HG02981 (cell line): ENCODE measurements at regions not wholly inside any gene's neighbourhood (a gene's known extent, or its start where the extent isn't known, plus 50 kb on each side); places are given as distances from the start of the nearest gene placed in this dataset.

Source experiments
- ATAC-seq: cut with Tn5 transposase; IDR thresholded peaks from one replicate; pipeline ENCODE4 v1.9.1; 2021; ENCODE audit warnings: mild to moderate bottlenecking, moderate library complexity; ENCODE audit not compliant: unreplicated experiment

DNA sequence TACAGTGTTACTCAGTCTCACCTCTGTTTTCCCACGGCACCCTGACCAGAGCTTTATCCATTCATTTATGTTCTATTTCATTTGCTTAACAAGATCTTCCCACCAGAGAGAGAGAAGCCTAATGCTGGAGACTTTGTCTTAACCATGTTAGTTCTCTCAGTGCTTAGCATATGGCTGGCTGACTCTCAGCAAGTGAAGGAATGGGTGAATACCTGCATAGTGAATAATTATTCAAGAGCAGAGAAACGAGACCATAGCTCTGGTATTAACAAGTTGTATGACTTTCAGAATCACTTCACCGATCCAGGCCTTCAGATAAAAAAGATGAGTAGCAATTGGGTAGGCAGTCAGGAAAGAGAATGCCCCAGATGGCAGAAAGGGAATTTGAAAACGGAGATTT is 686.3 kb downstream of the LIG4 start:
- no peak for ATAC-seq

GRCh38 chr13:107518780-107519179 is 696.6 kb downstream of the LIG4 start:
- no peak for ATAC-seq

GRCh38 chr13:107518292-107518691 is 697.0 kb downstream of the LIG4 start:
- no peak for ATAC-seq

- no peak for ATAC-seq
These were observed 698.8 kb downstream of the LIG4 start for GRCh38 chr13:107516517-107516916.

- no peak for ATAC-seq
These were observed 702.8 kb downstream of the LIG4 start for GRCh38 chr13:107512551-107512950.

DNA sequence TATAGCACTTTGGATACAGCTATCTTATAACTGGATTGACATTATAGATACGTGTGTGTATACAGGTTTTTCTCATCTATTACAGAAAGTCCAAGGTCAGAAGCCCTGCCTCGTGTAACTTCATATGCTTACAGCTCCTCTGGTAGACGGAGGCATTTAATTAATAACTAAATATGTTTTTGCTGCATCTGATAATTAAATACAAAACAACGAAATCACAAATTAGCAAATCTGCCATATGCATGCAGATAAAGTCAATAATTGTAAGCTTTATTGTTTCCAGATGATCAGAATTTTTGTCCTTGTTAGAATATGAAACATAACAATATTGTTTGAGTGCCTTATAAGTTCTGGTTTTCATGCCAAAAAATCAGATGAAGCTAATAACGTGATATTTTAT is 717.7 kb downstream of the LIG4 start:
- no peak for ATAC-seq

DNA sequence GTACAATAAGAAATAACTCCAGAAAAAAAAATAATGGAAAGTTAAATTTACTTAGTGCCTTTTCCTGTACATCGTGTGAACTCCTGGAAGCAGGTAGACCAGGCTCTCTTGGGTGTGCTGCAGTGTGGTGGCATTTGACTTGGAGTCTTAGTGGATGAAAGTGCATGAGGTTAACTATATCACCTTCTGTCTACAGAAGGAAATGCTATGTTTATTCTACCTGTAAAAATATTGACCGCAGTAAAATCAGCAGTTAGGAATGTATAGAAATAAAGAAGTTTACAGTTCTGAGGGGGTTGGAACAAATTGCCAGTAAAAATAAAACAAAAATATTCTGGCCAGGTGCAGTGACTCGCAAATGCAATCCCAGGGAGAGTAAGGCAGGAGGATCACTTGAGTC is 722.1 kb downstream of the LIG4 start:
- ATAC-seq = no peak

GRCh38 chr13:107482688-107483087 is 732.6 kb downstream of the LIG4 start:
- ATAC-seq = no peak

DNA sequence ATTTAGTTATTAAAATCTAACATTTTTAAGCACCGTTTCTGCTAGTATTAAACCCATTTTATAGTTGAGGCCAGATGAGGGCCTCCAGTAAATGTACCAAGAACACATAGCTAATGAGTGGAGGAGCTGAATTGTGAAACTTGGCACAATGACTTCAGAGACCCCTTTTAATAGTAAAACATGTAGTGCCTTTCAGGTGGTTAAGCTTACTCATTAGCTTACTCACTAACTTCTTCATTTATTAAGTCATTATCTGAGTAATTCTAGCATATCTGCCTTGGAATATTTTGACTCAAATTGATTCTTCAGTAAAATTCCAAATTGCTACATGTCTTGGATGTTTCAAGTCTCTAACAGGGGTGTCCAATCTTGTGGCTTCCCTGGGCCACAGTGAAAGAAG is 735.2 kb downstream of the LIG4 start:
- ATAC-seq = no peak

GRCh38 chr13:107477772-107478379 is 737.5 kb downstream of the LIG4 start:
- ATAC-seq = no peak

- ATAC-seq = no peak
These were observed 739.4 kb downstream of the LIG4 start for GRCh38 chr13:107475753-107476453.

DNA sequence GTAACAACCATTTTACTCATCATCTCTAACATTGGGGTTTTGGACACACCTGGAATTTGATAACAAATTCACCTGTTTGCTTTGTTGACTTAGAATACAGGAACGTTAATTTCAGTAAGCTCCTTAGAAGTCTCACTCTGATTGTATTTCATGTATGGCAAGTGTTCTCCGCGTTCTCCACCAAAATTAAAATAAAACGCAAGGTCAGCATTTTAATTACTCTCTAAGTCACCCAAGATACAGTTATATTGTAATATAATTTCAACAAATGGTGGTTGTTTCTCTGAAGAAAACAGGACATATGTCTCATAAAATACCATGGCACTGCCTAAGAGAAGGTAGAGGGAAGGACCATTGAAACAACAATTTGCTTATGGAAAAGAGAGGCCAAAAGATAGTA is 742.1 kb downstream of the LIG4 start:
- no peak for ATAC-seq

GRCh38 chr13:107466326-107467099 is 748.8 kb downstream of the LIG4 start:
- no peak for ATAC-seq

DNA sequence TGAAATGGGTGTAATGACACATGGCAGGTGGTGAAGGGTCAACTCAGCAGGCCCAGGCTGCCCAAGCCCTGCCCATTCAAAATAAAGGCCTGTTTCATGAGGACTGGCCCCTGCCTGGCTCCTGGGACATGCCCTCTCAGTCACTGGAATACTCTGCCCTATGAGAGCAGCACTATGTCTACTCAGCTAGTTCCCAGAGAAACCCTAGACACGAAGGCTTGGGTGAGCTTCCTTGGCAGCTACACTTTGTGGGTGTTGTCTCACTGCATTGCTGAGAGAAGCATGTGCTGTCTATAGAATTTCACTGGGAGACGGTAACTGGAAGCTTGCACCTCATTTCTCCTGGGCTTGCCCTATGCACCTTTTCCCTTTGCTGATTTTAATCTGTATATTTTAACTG is 752.8 kb downstream of the LIG4 start:
- no peak for ATAC-seq

DNA sequence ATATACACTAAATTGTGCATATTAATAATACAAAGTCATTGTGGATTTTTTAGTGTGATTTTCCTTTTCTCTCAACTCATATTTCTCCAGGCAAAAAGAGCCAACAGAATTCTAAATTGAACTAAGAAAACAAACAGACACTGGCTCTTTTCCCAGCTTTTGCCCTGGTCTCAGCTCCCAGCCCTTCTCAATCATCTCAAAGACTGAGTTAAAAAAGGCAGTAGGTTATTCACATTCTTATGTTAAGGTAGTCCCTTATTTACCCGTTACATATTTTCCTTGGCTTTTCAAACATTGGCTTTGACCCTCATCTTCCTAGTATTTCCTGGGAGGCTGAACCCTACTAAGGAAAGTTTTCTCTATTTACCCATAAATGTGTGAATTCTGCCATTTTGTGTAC is 753.6 kb downstream of the LIG4 start:
- no peak for ATAC-seq

DNA sequence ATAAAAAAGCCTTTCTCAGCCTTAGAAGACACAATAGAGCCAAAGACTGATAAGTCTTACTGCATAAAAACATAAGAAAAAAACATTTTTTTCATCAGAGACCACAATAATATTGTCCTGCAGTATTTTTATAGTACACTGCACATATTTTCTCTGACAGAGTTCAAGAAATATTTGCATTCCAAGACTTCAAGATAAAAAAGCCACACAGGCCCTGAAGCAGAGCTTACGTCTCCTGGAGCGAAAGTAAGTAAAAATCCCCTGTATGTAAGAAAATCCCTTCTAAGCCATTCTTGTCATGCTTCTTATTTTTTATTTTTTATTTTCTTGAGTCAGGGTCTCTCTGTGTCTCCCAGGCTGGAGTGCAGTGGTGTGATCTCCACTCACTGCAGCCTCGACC is 755.9 kb downstream of the LIG4 start:
- ATAC-seq = no peak

DNA sequence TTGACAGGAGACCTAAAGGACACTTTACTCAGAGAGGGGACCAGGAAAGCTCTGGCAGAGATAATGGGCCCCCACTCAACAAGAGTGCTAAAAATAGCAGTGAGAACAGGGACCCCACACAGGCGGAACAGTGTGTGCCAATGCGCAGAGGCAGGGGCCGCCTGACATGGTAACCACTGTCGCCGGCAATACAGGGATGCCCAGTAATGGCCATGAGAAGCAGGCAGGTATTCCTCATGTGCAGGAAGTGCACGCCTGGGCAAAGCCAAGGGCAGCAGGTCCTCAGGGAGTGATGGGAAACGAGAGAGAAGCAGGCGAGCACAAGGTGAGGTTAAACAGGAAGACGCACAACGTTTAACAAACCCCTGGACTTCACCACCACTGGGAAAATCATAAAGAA is 757.1 kb downstream of the LIG4 start:
- ATAC-seq = no peak

GRCh38 chr13:107457686-107458085 is 757.6 kb downstream of the LIG4 start:
- ATAC-seq = no peak

DNA sequence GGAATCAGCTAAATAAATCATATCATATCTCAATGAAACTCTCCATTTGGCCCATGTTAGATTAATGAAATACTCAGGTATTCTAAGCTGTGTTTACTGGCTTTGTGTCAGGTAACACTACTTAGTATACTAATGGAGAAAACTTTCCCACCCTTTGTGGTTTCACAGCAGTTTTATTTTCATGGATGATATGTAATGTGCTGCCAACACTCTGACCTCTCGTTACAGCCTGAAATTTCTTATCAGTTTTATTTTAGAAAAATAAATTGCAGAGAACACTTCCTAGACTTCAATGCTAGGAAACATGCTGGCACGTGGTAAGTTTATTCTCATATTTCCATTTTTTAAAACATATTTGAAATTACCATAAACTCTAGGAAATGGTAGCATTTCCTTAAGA is 758.9 kb downstream of the LIG4 start:
- ATAC-seq = no peak

- ATAC-seq = no peak
These were observed 762.5 kb downstream of the LIG4 start for GRCh38 chr13:107452833-107453232.

GRCh38 chr13:107450931-107451330 is 764.4 kb downstream of the LIG4 start:
- ATAC-seq = no peak

GRCh38 chr13:107450431-107450830 is 764.9 kb downstream of the LIG4 start:
- no peak for ATAC-seq
